ENCODE measurements at regions not wholly inside any gene's neighbourhood (a gene's known extent, or its start where the extent isn't known, plus 50 kb on each side); places are given as distances from the start of the nearest gene placed in this dataset.

GRCh38 chr4:125765941-125766340 is 451.2 kb downstream of the FAT4 start:
- Histone ChIP-seq H3K27me3 (replicated peaks) (no peaks in the 10 kb centered on the region), H3K27ac (no peak overlapping the region), H3K36me3 (replicated peaks) (no peaks in the 10 kb centered on the region), H3K4me3 (ENCODE audit: low read depth, low read length) (no peak overlapping the region)
- in situ Hi-C loops (cut with HindIII; ENCODE audit: low pct_ligation_motif_present, low sequenced_read_pairs): loop anchor here (25.0 kb wide), 1 partner anchor 454 kb away; the partner anchor contains the start of gene FAT4
- TF ChIP-seq, protein P1, sequence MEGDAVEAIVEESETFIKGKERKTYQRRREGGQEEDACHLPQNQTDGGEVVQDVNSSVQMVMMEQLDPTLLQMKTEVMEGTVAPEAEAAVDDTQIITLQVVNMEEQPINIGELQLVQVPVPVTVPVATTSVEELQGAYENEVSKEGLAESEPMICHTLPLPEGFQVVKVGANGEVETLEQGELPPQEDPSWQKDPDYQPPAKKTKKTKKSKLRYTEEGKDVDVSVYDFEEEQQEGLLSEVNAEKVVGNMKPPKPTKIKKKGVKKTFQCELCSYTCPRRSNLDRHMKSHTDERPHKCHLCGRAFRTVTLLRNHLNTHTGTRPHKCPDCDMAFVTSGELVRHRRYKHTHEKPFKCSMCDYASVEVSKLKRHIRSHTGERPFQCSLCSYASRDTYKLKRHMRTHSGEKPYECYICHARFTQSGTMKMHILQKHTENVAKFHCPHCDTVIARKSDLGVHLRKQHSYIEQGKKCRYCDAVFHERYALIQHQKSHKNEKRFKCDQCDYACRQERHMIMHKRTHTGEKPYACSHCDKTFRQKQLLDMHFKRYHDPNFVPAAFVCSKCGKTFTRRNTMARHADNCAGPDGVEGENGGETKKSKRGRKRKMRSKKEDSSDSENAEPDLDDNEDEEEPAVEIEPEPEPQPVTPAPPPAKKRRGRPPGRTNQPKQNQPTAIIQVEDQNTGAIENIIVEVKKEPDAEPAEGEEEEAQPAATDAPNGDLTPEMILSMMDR (IDR thresholded peaks at IDR 0.05; ENCODE audit: low read depth, low read length, missing control alignments): no peak
- no peak for DNase-seq

- in situ Hi-C loops (cut with HindIII; ENCODE audit: low pct_ligation_motif_present, low sequenced_read_pairs): loop anchor here (25.0 kb wide), 1 partner anchor 459 kb away; the partner anchor contains the start of gene FAT4
- no peaks in the 10 kb centered on the region for H3K27me3 ChIP-seq (replicated peaks)
- no peak overlapping the region for H3K27ac ChIP-seq
- H3K36me3 ChIP-seq (replicated peaks): no peaks in the 10 kb centered on the region
- no peak for DNase-seq
- H3K4me3 ChIP-seq (ENCODE audit: low read depth, low read length): no peak overlapping the region
- TF ChIP-seq, protein P1 (IDR thresholded peaks at IDR 0.05; ENCODE audit: low read depth, low read length, missing control alignments): no peak
Observed at GRCh38 chr4:125770814-125771398, 456.2 kb downstream of the FAT4 start.

DNA sequence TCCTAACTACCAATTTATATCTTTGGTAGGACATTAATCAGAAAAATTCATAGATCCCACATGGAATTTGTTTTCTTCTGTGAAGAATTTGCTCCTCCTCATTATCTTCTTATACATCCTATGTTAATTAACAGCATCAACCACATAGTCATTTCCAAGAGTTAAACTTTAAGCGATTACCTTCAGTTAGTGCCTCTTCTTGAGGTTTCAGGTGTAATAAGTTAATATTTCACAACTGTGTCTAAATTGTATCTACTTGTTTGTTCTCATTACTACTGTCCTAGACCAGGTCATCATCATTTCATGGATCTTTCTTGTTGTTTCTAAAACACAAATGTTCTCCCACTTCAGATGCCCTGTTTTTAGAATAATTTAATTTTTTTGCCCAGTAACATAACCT is 457.9 kb downstream of the FAT4 start:
- no peak for DNase-seq
- Histone ChIP-seq H3K4me3 (ENCODE audit: low read depth, low read length) (no peak overlapping the region), H3K27ac (no peak overlapping the region), H3K36me3 (replicated peaks) (no peaks in the 10 kb centered on the region), H3K27me3 (replicated peaks) (no peaks in the 10 kb centered on the region)
- TF ChIP-seq, protein P1 (IDR thresholded peaks at IDR 0.05; ENCODE audit: low read depth, low read length, missing control alignments): no peak
- in situ Hi-C loops (cut with HindIII; ENCODE audit: low pct_ligation_motif_present, low sequenced_read_pairs): loop anchor here (25.0 kb wide), 1 partner anchor 460 kb away; the partner anchor contains the start of gene FAT4

GRCh38 chr4:125773502-125773901 is 458.7 kb downstream of the FAT4 start:
- no peak overlapping the region for H3K4me3 ChIP-seq (ENCODE audit: low read depth, low read length)
- TF ChIP-seq, protein P1 (IDR thresholded peaks at IDR 0.05; ENCODE audit: low read depth, low read length, missing control alignments): no peak
- no peak overlapping the region for H3K27ac ChIP-seq
- in situ Hi-C loops (cut with HindIII; ENCODE audit: low pct_ligation_motif_present, low sequenced_read_pairs): loop anchor here (25.0 kb wide), 1 partner anchor 461 kb away; the partner anchor contains the start of gene FAT4
- no peaks in the 10 kb centered on the region for H3K27me3 ChIP-seq (replicated peaks)
- no peaks in the 10 kb centered on the region for H3K36me3 ChIP-seq (replicated peaks)
- DNase-seq: no peak

DNA sequence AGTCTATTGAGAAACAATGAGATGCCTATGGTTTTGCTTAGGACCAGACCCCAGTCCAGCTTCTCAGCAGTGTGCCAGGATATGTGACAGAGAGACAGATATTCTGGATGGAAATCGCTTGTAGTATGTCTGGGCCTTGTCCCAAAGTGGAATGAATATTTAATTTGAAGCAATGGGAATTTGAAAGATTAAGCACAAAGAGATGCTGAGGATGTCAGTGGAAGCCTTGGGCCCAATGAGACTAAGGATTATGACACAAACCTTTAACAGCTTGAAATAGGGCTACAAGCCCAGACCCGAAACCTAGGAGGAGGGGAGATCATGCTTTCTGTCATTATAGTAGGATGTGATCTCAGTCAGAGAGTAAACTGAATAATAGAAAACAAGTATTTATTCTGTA is 459.2 kb downstream of the FAT4 start:
- H3K27ac ChIP-seq: no peak overlapping the region
- in situ Hi-C loops (cut with HindIII; ENCODE audit: low pct_ligation_motif_present, low sequenced_read_pairs): loop anchor here (25.0 kb wide), 1 partner anchor 462 kb away; the partner anchor contains the start of gene FAT4
- no peaks in the 10 kb centered on the region for H3K36me3 ChIP-seq (replicated peaks)
- H3K4me3 ChIP-seq (ENCODE audit: low read depth, low read length): no peak overlapping the region
- DNase-seq: no peak
- TF ChIP-seq, protein P1 (IDR thresholded peaks at IDR 0.05; ENCODE audit: low read depth, low read length, missing control alignments): no peak
- H3K27me3 ChIP-seq (replicated peaks): no peaks in the 10 kb centered on the region

DNA sequence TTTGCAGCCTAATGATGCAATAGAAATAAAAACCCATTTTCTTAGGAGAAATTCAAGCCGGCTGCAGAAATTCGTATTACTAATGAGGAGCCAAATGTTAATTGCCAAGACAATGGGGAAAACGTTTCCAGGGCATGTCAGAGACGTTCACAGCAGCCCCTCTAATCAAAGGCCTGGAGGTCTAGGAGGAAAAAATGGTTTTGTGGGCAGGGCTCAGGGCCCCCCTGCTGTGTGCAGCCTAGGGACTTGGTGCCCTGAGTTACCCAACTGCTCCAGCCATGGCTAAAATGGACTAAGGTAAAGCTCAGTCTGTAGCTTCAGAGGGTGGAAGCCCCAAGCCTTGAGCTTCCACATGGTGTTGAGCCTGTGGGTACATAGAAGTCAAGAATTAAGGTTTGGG is 461.4 kb downstream of the FAT4 start:
- in situ Hi-C loops (cut with HindIII; ENCODE audit: low pct_ligation_motif_present, low sequenced_read_pairs): no loop called here
- TF ChIP-seq, protein P1 (IDR thresholded peaks at IDR 0.05; ENCODE audit: low read depth, low read length, missing control alignments): no peak
- DNase-seq: no peak
- Histone ChIP-seq H3K4me3 (ENCODE audit: low read depth, low read length) (no peak overlapping the region), H3K36me3 (replicated peaks) (no peaks in the 10 kb centered on the region), H3K27ac (no peak overlapping the region), H3K27me3 (replicated peaks) (no peaks in the 10 kb centered on the region)
